IMR-90 (cell line): ENCODE measurements at regions not wholly inside any gene's neighbourhood (a gene's known extent, or its start where the extent isn't known, plus 50 kb on each side); places are given as distances from the start of the nearest gene placed in this dataset.

Experiments used
- CHD1 ChIP-seq: IDR thresholded peaks from 2 replicates; pipeline ENCODE4 v1.6.1; 2012; ENCODE audit warnings: low read depth, low read length, improper control_type of control experiment
- RAD21 ChIP-seq: IDR thresholded peaks from 2 replicates; pipeline ENCODE4 v1.6.1; 2012; ENCODE audit warnings: low read length, improper control_type of control experiment
- SMC3 ChIP-seq: fragments of 150-350 bp; IDR thresholded peaks from 2 replicates; pipeline ENCODE4 v1.6.1; 2016; ENCODE audit warnings: low read depth, mild to moderate bottlenecking, antibody characterized with exemption, low read length, moderate library complexity
- TF ChIP-seq, protein P1 (sequence below): conservative IDR thresholded peaks from 2 replicates; pipeline ENCODE4 v1.5.1; 2012; ENCODE audit warnings: mild to moderate bottlenecking, low read depth, low read length, improper control_type of control experiment

DNA sequence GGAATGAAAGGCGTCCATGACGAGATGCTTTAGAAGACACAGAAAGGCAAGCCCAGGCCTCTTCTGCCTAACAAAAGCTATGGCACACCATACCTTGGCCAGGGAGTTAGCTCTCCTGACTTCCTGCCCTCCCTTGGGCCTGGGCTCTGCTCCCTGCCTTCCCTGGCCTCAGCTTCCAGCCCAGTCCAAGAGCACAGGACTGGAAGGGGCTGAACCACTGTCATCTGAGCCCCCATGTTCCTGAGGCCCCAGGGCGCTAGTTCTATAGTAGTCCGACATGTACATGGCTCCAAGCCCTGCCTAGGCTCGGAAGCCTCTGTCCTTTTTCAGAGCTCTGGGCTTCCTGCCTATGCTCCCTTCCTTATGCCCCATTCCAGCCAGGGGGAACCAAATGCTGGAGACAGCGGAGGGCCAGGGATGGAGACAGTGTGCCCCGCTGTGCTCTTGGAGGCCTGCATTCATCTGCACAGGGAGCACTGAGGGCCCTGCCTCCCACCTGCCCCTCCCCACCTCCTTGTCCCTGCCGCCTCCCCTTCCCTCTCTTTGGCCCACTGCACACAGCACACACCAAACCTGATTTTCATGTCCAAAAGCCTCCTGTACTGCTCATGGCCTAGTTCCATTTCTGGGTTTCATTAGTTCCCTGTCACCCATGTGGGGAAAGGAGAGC, 240.1 kb downstream of the RHOU start:
- TF ChIP-seq, protein P1, sequence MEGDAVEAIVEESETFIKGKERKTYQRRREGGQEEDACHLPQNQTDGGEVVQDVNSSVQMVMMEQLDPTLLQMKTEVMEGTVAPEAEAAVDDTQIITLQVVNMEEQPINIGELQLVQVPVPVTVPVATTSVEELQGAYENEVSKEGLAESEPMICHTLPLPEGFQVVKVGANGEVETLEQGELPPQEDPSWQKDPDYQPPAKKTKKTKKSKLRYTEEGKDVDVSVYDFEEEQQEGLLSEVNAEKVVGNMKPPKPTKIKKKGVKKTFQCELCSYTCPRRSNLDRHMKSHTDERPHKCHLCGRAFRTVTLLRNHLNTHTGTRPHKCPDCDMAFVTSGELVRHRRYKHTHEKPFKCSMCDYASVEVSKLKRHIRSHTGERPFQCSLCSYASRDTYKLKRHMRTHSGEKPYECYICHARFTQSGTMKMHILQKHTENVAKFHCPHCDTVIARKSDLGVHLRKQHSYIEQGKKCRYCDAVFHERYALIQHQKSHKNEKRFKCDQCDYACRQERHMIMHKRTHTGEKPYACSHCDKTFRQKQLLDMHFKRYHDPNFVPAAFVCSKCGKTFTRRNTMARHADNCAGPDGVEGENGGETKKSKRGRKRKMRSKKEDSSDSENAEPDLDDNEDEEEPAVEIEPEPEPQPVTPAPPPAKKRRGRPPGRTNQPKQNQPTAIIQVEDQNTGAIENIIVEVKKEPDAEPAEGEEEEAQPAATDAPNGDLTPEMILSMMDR, result no peak
- no peak for TF ChIP-seq CHD1
- no peak for TF ChIP-seq RAD21
- no peak for TF ChIP-seq SMC3
